NCI-H146 treated with DMSO at 0.1 percent for 48 hours (cell line): ENCODE measurements at regions not wholly inside any gene's neighbourhood (a gene's known extent, or its start where the extent isn't known, plus 50 kb on each side); places are given as distances from the start of the nearest gene placed in this dataset.
"Not testable (repeated sequence)": the region's sequence is repeated elsewhere in the genome, so short reads cannot be mapped to it uniquely, and the experiment has no call there.

Source experiments
- DNase-seq: peaks from one replicate; lab custom pipeline; 2025; ENCODE audit not compliant: unreplicated experiment; lab: John Stamatoyannopoulos, UW

DNA sequence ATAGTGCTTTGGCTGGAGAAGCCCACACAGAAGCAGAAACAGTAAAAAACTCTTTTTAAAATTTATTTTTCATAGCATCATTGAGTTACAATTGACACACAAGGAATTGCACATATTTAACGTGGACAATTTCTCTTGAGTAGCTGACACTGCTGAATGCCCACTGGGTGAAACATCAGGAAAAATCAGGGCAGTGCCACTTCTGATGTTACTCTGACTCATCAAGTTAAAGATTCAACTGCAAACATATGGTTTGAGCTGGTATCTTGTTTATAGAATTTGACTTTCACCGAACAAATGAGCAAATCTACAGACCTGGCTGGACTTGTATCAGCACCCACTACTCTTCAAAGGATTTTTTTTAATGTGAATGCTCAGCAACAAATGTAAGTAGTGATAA, 66.3 kb upstream of the CTSV start:
- not testable (repeated sequence) for DNase-seq

DNA sequence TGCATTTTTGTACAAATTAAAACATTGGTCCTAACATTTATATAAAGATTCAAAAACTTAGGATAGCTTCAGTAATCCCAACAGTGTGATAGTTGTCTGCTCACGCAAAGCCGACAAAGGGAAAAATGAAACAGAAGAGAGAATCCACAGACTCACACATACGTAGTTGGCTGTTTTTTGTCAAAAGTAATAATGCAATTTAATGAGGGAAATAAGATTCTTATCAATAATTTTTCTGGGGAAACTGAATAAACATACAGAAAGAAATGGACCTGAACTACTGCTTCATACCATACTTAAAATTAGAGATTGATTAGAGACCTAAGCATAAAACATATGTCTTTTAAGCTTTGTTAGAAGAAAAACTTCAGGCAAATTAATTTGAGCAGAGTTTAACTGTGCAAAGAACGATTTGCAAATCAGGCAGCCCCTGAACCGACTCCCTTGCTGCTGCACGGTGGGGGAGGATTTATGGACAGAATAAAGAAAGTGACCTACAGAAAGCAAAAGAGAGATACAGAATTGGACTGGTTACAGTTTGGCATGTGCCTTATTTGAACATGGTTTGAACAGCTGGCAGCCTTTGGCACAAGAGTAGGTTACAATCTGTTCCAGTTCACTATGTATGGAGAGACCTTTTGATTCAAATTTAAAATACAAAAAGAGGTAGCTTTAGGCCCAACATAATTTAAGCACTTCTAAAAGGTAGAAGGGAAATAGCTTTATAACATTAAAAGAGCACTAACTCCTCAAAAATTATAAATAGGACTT, 64.9 kb upstream of the CTSV start:
- not testable (repeated sequence) for DNase-seq

DNA sequence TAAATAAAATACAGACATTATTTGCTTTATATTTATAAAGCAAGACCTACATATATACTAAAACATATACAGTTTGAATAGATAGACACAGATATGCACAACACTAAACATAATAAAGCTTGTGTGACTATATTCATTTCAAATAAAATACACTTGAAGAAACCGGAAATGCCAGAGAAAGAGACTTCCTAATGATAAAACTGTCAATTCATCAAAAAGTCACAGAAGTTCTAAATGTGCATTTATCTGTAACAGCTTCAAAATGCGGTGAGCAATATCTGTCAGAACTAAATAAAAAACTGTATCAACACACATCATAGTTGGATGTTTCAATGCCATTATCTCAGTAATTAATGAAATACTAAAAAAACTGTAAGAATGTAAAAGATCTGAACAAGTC, 60.6 kb upstream of the CTSV start:
- not testable (repeated sequence) for DNase-seq

DNA sequence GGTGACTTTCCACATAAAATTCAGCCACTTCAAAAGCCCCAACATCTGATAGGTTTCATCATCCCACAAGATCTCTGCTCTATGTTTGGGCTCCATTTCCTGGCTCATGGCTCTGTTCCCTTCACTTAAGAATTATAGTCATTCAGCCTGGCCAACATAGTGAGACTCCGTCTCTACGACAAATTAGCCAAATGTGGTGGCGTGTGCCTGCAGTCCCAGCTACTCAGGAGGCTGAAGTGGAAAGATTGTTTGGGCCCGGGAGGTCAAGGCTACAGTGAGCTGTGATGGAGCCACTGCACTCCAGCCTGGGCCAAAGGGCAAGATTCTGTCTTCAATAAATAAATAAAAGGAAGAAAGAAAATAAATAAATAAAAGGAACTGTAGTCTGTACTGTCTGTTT, 57.9 kb upstream of the CTSV start:
- DNase-seq: no peak

DNA sequence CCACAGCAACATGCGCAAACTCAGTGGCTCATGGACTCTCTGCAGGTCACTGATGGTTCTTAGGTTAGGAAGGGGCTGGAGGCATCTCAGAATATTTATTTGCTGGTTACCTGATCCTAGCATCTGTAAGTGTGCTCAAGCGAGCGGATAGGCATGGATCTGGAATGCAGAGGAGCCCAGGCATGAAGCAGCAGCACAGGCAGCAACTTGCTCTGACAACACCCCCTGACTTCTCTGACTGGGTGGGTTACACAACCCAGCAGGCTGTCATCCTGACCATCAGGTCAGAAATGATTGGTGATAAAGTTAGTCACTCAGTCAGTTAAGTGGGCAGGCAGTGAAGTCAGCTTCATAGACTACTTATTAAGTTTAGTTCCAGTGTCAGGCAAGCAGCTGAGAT, 50.4 kb upstream of the CTSV start:
- not testable (repeated sequence) for DNase-seq
